HCT116 (cell line): ENCODE measurements at regions not wholly inside any gene's neighbourhood (a gene's known extent, or its start where the extent isn't known, plus 50 kb on each side); places are given as distances from the start of the nearest gene placed in this dataset.

ENCODE experiments used
- EZH2 ChIP-seq: fragments of 200-600 bp; sonication (generic); IDR thresholded peaks from 2 replicates; pipeline ENCODE4 v1.6.1; 2017; ENCODE audit warnings: antibody characterized with exemption, mixed run types
- EZH2phosphoT487 ChIP-seq: fragments of 200-600 bp; IDR thresholded peaks from 2 replicates; pipeline ENCODE4 v1.6.1; 2018; ENCODE audit warnings: antibody characterized with exemption, borderline replicate concordance
- POLR2A ChIP-seq: IDR thresholded peaks from 2 replicates; pipeline ENCODE4 v1.7.0; 2011; ENCODE audit warnings: borderline replicate concordance; ENCODE audit not compliant: insufficient read depth, insufficient read length; ENCODE audit errors: extremely low read depth
- SIN3A ChIP-seq: IDR thresholded peaks from 2 replicates; pipeline ENCODE4 v1.6.1; 2012; ENCODE audit warnings: low read depth
- YY1 ChIP-seq: IDR thresholded peaks from 2 replicates; pipeline ENCODE4 v1.6.1; 2011; ENCODE audit warnings: low read length, low read depth, moderate library complexity, mild to moderate bottlenecking; ENCODE audit not compliant: insufficient replicate concordance; ENCODE audit errors: extremely low read depth
- TF ChIP-seq, protein P1 (sequence below): IDR thresholded peaks from 2 replicates; pipeline ENCODE4 v1.6.1; 2012
- TF ChIP-seq, protein P2 (sequence below), 3 experiments: fragments of 200-600 bp in 1 of 3; sonication (generic) in 1 of 3; IDR thresholded peaks in 2 of 3; conservative IDR thresholded peaks in 1 of 3; 2 replicates each; pipeline ENCODE4 v1.5.1; 2012 to 2017; ENCODE audit warnings: low read depth in 2 of 3, low read length in 2 of 3, antibody characterized with exemption in 1 of 3, borderline replicate concordance in 1 of 3, control low read depth in 1 of 3, mild to moderate bottlenecking in 1 of 3, mixed read lengths in 1 of 3, mixed run types in 1 of 3, moderate library complexity in 1 of 3; ENCODE audit not compliant: insufficient read depth in 1 of 3

DNA sequence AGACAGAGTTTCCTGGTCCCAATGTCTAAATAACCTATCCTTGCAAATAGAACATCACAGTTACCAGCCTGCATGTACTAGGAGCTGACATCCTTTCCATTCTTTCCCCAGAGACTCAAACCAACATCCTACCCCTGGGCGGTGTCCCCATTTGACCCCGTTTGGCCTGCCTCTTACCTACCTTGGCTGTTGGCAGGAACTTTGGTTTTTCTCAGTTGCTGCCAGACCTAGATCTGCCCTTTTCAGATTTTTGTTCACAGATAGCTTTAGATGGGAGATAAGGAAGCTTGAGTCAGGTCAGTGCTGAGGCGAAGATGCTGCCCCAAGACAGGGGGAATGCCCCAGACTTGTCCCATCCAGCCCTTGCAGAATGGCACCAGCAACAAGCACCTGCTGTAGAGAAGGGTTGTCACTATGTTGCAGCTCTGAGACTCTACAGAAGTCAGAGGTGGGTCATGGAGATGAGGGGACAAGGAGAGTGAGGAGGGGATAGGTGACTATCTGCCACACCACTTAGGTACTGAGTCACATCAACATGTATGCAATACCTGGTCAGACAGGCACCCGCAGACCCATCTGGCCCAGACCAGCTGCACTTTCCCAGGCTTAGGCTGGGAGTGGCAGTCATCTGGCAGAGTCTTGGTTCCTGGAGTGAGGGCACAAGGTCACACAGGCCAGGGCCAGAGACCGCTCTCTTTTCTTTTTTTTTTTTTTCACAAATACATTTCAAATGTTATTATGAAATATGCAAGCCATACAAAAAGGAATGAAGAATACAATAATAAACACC is 61.5 kb upstream of the POU2AF1 start:
- no peak for TF ChIP-seq EZH2
- TF ChIP-seq, protein P1, sequence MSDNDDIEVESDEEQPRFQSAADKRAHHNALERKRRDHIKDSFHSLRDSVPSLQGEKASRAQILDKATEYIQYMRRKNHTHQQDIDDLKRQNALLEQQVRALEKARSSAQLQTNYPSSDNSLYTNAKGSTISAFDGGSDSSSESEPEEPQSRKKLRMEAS, result no peak
- no peak for TF ChIP-seq SIN3A
- TF ChIP-seq, protein P2, sequence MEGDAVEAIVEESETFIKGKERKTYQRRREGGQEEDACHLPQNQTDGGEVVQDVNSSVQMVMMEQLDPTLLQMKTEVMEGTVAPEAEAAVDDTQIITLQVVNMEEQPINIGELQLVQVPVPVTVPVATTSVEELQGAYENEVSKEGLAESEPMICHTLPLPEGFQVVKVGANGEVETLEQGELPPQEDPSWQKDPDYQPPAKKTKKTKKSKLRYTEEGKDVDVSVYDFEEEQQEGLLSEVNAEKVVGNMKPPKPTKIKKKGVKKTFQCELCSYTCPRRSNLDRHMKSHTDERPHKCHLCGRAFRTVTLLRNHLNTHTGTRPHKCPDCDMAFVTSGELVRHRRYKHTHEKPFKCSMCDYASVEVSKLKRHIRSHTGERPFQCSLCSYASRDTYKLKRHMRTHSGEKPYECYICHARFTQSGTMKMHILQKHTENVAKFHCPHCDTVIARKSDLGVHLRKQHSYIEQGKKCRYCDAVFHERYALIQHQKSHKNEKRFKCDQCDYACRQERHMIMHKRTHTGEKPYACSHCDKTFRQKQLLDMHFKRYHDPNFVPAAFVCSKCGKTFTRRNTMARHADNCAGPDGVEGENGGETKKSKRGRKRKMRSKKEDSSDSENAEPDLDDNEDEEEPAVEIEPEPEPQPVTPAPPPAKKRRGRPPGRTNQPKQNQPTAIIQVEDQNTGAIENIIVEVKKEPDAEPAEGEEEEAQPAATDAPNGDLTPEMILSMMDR (IDR thresholded peaks at IDR 0.05 in 2 of 3, conservative IDR thresholded peaks at IDR 0.05 in 1 of 3; ENCODE audit: borderline replicate concordance in 1 of 3, insufficient read depth in 1 of 3, low read depth in 2 of 3, low read length in 2 of 3), result no peak
- TF ChIP-seq POLR2A, result no peak
- no peak for TF ChIP-seq YY1
- TF ChIP-seq EZH2phosphoT487, result no peak
